Endothelial cell of umbilical vein (primary cell): ENCODE measurements at regions not wholly inside any gene's neighbourhood (a gene's known extent, or its start where the extent isn't known, plus 50 kb on each side); places are given as distances from the start of the nearest gene placed in this dataset.

ENCODE experiments used
- BruUV-seq: library from RNA; stranded (reverse); fragments of 400-500 nt; replicated peaks from 2 replicates; lab custom pipeline; 2021; lab: Mats Ljungman, UMichigan
- CTCF ChIA-PET: fragments of 300-600, 350-600 bp; sonication (Branson Sonifier 250); formaldehyde crosslinking; loops from one replicate; lab custom pipeline; 2021; ENCODE audit warnings: antibody characterized with exemption, inconsistent platforms; lab: Charles Lee
- POLR2A ChIA-PET: fragments of 300-600, 350-600 bp; sonication (Branson Sonifier 250); formaldehyde crosslinking; loops from one replicate; lab custom pipeline; 2021; ENCODE audit warnings: antibody characterized with exemption, inconsistent platforms; lab: Charles Lee
- DNase-seq: peaks from one replicate; pipeline ENCODE4 v3.0.0-alpha.2; 2011; ENCODE audit warnings: low read depth, low spot score
- FAIRE-seq: peaks from 2 replicates; lab custom pipeline; 2011; peaks lifted over from hg19 to GRCh38; lab: Jason Lieb, UNC
- H2AFZ ChIP-seq: 2 replicates; pipeline ENCODE4 v1.6.0; 2012; ENCODE audit warnings: low read depth, low read length, control low read depth, inconsistent platforms
- H3K27ac ChIP-seq: 2 replicates; pipeline ENCODE4 v1.5.1; 2011; ENCODE audit warnings: low read depth, mild to moderate bottlenecking, control low read depth, low read length, moderate library complexity; ENCODE audit not compliant: insufficient read depth
- H3K27me3 ChIP-seq, 2 experiments: 2 replicates each; pipeline versions ENCODE4 v1.6.0 to v1.6.1; 2011; ENCODE audit warnings: low read length in 2 of 2, mixed read lengths in 1 of 2; ENCODE audit not compliant: control insufficient read depth in 2 of 2, insufficient read depth in 2 of 2
- H3K36me3 ChIP-seq, 2 experiments: 2 replicates in 1 of 2; 3 replicates in 1 of 2; pipeline ENCODE4 v1.5.1; 2011; ENCODE audit warnings: low read length in 2 of 2, mild to moderate bottlenecking in 1 of 2, moderate library complexity in 1 of 2; ENCODE audit not compliant: control insufficient read depth in 2 of 2, insufficient read depth in 2 of 2; ENCODE audit errors: extremely low read depth in 1 of 2
- H3K4me1 ChIP-seq: 3 replicates; pipeline ENCODE4 v1.5.1; 2011; ENCODE audit warnings: mild to moderate bottlenecking, low read length; ENCODE audit not compliant: control insufficient read depth, insufficient read depth; ENCODE audit errors: extremely low read depth
- H3K4me2 ChIP-seq: 2 replicates; pipeline ENCODE4 v1.6.1; 2011; ENCODE audit warnings: low read length, control low read depth, mixed read lengths; ENCODE audit not compliant: insufficient read depth
- H3K4me3 ChIP-seq, 3 experiments: fragments of 200-600 bp in 1 of 3; sonication (generic), shearing (Covaris generic) in 1 of 3; replicated peaks in 1 of 3; 2 replicates each; pipeline ENCODE4 v1.5.1; 2011 to 2016; ENCODE audit warnings: control low read depth in 3 of 3, low read length in 3 of 3, mild to moderate bottlenecking in 2 of 3, inconsistent platforms in 1 of 3, low read depth in 1 of 3, moderate library complexity in 1 of 3; ENCODE audit not compliant: insufficient read depth in 1 of 3
- H3K79me2 ChIP-seq: 2 replicates; pipeline ENCODE4 v1.6.0; 2012; ENCODE audit warnings: low read length, inconsistent platforms; ENCODE audit not compliant: control insufficient read depth, insufficient read depth
- H3K9ac ChIP-seq: replicated peaks from 2 replicates; pipeline ENCODE3; 2011; ENCODE audit warnings: low read length, control low read depth; ENCODE audit not compliant: insufficient read depth; ENCODE audit errors: extremely low read depth
- H3K9me1 ChIP-seq: replicated peaks from 3 replicates; pipeline ENCODE4 v1.6.0; 2011; ENCODE audit warnings: mild to moderate bottlenecking, low read length; ENCODE audit not compliant: control insufficient read depth, insufficient read depth; ENCODE audit errors: extremely low read depth
- H3K9me3 ChIP-seq: replicated peaks from 2 replicates; pipeline ENCODE4 v1.5.1; 2012; ENCODE audit warnings: low read length, inconsistent platforms; ENCODE audit not compliant: control insufficient read depth, insufficient read depth
- H4K20me1 ChIP-seq: replicated peaks from 2 replicates; pipeline ENCODE3; 2011; ENCODE audit warnings: mild to moderate bottlenecking, low read length; ENCODE audit not compliant: control insufficient read depth, insufficient read depth; ENCODE audit errors: extremely low read depth
- CTCF ChIP-seq, 2 donors: IDR thresholded peaks; 1 replicate in 1 of 2; 2 replicates in 1 of 2; pipeline ENCODE4 v1.5.1; 2011; ENCODE audit warnings: low read length in 2 of 2, mild to moderate bottlenecking in 2 of 2, moderate library complexity in 2 of 2, control low read depth in 1 of 2, inconsistent platforms in 1 of 2, low read depth in 1 of 2; ENCODE audit not compliant: insufficient read depth in 1 of 2; ENCODE audit errors: extremely low read depth in 1 of 2
- EZH2 ChIP-seq: IDR thresholded peaks from 2 replicates; pipeline ENCODE4 v1.6.1; 2012; ENCODE audit warnings: borderline replicate concordance, low read depth, mild to moderate bottlenecking, moderate library complexity, low read length, inconsistent platforms; ENCODE audit not compliant: severe bottlenecking
- FOS ChIP-seq: IDR thresholded peaks from 2 replicates; pipeline ENCODE4 v1.6.1; 2011; ENCODE audit warnings: mild to moderate bottlenecking, low read length, moderate library complexity, borderline replicate concordance; ENCODE audit not compliant: insufficient read depth
- GATA2 ChIP-seq: IDR thresholded peaks from 2 replicates; pipeline ENCODE4 v1.7.0; 2011; ENCODE audit warnings: low read depth, mild to moderate bottlenecking, moderate library complexity, mixed read lengths, low read length; ENCODE audit not compliant: insufficient read length, insufficient read depth
- JUN ChIP-seq: IDR thresholded peaks from 2 replicates; pipeline ENCODE4 v1.6.1; 2011; ENCODE audit warnings: borderline replicate concordance, low read depth; ENCODE audit not compliant: insufficient read length, insufficient read depth
- MYC ChIP-seq: IDR thresholded peaks from one replicate; pipeline ENCODE4 v1.6.1; 2011; ENCODE audit warnings: mild to moderate bottlenecking, low read depth, low read length
- POLR2A ChIP-seq: IDR thresholded peaks from 2 replicates; pipeline ENCODE4 v1.6.1; 2012; ENCODE audit warnings: low read depth, mild to moderate bottlenecking, control low read depth, low read length
- POLR2AphosphoS5 ChIP-seq: IDR thresholded peaks from 2 replicates; pipeline ENCODE4 v1.6.1; 2012; ENCODE audit warnings: low read depth, mild to moderate bottlenecking, control low read depth, low read length, moderate library complexity; ENCODE audit not compliant: insufficient read depth
- dilution Hi-C: fragments of 300-500 bp; cut with MboI; formaldehyde crosslinking; loops from one replicate; pipeline ENCODE4 v1.15.0; 2019; ENCODE audit warnings: low sequenced_read_pairs; ENCODE audit not compliant: extremely low pct_ligation_motif_present
- intact Hi-C: fragments of 100-400 bp; cut with micrococcal nuclease; formaldehyde crosslinking; loops from one replicate; pipeline ENCODE4 v1.10.0; 2022
- TF ChIP-seq, protein P1 (sequence below): IDR thresholded peaks from 2 replicates; pipeline ENCODE4 v1.6.1; 2011; ENCODE audit not compliant: insufficient read depth, insufficient read length

DNA sequence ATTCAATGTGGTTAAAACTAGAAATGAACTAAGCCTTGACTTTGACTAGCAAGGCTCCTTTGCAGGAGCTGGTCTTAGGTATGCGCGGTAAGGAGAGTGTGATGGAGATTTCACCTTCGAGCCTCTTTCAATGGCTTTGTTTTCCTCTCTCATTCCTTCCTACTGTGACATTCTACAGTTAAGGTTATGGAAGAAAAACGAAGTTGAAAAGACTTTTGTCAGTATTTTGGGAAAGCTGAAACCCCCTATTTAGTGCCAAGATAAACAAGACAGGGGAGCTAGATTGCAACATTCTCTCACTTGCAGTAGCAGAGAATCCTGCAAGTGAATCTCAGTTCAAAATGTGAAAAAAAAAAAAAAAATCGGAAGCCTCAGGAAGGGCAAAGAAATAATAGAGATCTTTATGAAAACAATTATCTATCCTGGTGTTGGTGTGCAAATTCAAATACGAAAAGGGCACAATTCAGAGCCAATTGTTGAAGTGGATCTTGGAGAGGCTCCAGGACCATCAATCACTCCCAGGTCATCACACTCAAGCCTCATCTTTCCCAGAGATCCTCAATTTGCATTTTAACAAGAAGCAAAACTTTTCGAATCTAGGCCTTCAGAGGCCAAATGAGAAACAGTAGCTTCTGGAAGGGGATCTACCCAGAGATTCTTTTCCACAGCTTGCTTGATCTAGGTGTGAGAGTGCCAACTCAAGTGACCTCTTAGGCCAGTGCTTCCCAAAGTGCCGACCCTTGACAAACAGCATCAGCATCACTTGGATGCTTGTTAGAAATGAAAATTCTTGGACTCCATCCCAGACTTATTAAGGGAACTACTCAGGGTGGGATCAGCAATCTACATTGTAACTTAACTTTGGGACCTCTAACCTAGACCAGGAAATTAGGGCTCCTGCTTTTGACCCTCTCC is 163.8 kb downstream of the INHBA start:
- no peak overlapping the region for H3K4me2 ChIP-seq
- no peaks in the 10 kb centered on the region for H3K27me3 ChIP-seq
- no peak for FAIRE-seq
- H3K9me3 ChIP-seq, result no peaks in the 10 kb centered on the region
- DNase-seq, result no peak
- ChIA-PET CTCF (interaction anchor here (0.7 to 1.6 kb wide), 2 partner anchors 15 to 155 kb away, joined by 3 to 4 read pairs; no protein-coding TSS in a partner anchor), POLR2A (no interaction called here)
- H3K9ac ChIP-seq, result no peak overlapping the region
- H3K9me1 ChIP-seq, result no peaks in the 10 kb centered on the region
- dilution Hi-C loops (no loop called here), intact Hi-C loops (no loop called here)
- TF ChIP-seq MYC, result no peak
- no peak for TF ChIP-seq GATA2
- TF ChIP-seq FOS, result no peak
- TF ChIP-seq EZH2, result no peak
- TF ChIP-seq POLR2A, result no peak
- TF ChIP-seq POLR2AphosphoS5, result no peak
- TF ChIP-seq CTCF (IDR thresholded peaks at IDR 0.05; ENCODE audit: extremely low read depth in 1 of 2, insufficient read depth in 1 of 2, low read depth in 1 of 2, low read length in 2 of 2), result no peak
- TF ChIP-seq, protein P1, sequence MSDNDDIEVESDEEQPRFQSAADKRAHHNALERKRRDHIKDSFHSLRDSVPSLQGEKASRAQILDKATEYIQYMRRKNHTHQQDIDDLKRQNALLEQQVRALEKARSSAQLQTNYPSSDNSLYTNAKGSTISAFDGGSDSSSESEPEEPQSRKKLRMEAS, result no peak
- no peak for TF ChIP-seq JUN
- no peak overlapping the region for H3K4me3 ChIP-seq
- H3K27ac ChIP-seq, result no peak overlapping the region
- no TSS peak for BruUV-seq
- no peaks in the 10 kb centered on the region for H4K20me1 ChIP-seq
- H2AFZ ChIP-seq, result no peak overlapping the region
- H3K79me2 ChIP-seq, result no peaks in the 10 kb centered on the region
- no peaks in the 10 kb centered on the region for H3K4me1 ChIP-seq
- no peaks in the 10 kb centered on the region for H3K36me3 ChIP-seq
